ENCODE measurements at regions not wholly inside any gene's neighbourhood (a gene's known extent, or its start where the extent isn't known, plus 50 kb on each side); places are given as distances from the start of the nearest gene placed in this dataset.

- no peak for DNase-seq (ENCODE audit: low read depth in 2 of 2)
These were observed 78.9 kb downstream of the ENGASE start for GRCh38 chr17:79153367-79154130.

- DNase-seq (ENCODE audit: low read depth in 2 of 2) = no peak
These were observed 78.0 kb downstream of the ENGASE start for GRCh38 chr17:79152636-79153035.

GRCh38 chr17:79152110-79152509 is 77.5 kb downstream of the ENGASE start:
- DNase-seq (ENCODE audit: low read depth in 2 of 2) = no peak

GRCh38 chr17:79150799-79151198 is 76.2 kb downstream of the ENGASE start:
- no peak for DNase-seq (ENCODE audit: low read depth in 2 of 2)

GRCh38 chr17:79150035-79150733 is 75.6 kb downstream of the ENGASE start:
- no peak for DNase-seq (ENCODE audit: low read depth in 2 of 2)

- no peak for DNase-seq (ENCODE audit: low read depth in 2 of 2)
These were observed 74.0 kb downstream of the ENGASE start for GRCh38 chr17:79148584-79148983.

GRCh38 chr17:79147746-79148506 is 73.3 kb downstream of the ENGASE start:
- no peak for DNase-seq (ENCODE audit: low read depth in 2 of 2)

GRCh38 chr17:79146562-79146961 is 71.9 kb downstream of the ENGASE start:
- no peak for DNase-seq (ENCODE audit: low read depth in 2 of 2)

GRCh38 chr17:79145548-79145947 is 70.9 kb downstream of the ENGASE start:
- DNase-seq (ENCODE audit: low read depth in 2 of 2) = no peak

GRCh38 chr17:79144133-79144532 is 69.5 kb downstream of the ENGASE start:
- DNase-seq (ENCODE audit: low read depth in 2 of 2) = no peak

GRCh38 chr17:79142375-79142774 is 67.8 kb downstream of the ENGASE start:
- DNase-seq (ENCODE audit: low read depth in 2 of 2) = no peak

GRCh38 chr17:79141578-79142355 is 67.1 kb downstream of the ENGASE start:
- no peak for DNase-seq (ENCODE audit: low read depth in 2 of 2)

- DNase-seq (ENCODE audit: low read depth in 2 of 2) = no peak
These were observed 64.2 kb downstream of the ENGASE start for GRCh38 chr17:79138826-79139225.

- DNase-seq (ENCODE audit: low read depth in 2 of 2) = no peak
These were observed 63.2 kb downstream of the ENGASE start for GRCh38 chr17:79137789-79138165.

GRCh38 chr17:79137015-79137788 is 62.6 kb downstream of the ENGASE start:
- no peak for DNase-seq (ENCODE audit: low read depth in 2 of 2)

- no peak for DNase-seq (ENCODE audit: low read depth in 2 of 2)
These were observed 62.0 kb downstream of the ENGASE start for GRCh38 chr17:79136596-79136995.

All from activated CD8-positive, alpha-beta memory T cell treated with anti-CD3 and anti-CD28 coated beads for 4 hours (primary cell).